SK-N-SH (cell line): ENCODE measurements at regions not wholly inside any gene's neighbourhood (a gene's known extent, or its start where the extent isn't known, plus 50 kb on each side); places are given as distances from the start of the nearest gene placed in this dataset.

ENCODE experiments used
- GABPA ChIP-seq: IDR thresholded peaks from 2 replicates; pipeline ENCODE4 v1.4.0; 2012; ENCODE audit warnings: low read depth, mild to moderate bottlenecking
- POLR2AphosphoS5 ChIP-seq: IDR thresholded peaks from 2 replicates; pipeline ENCODE4 v1.6.1; 2012; ENCODE audit warnings: low read depth, low read length
- RXRA ChIP-seq: IDR thresholded peaks from 2 replicates; pipeline ENCODE4 v1.4.0; 2012; ENCODE audit warnings: low read depth, mild to moderate bottlenecking, borderline replicate concordance
- TF ChIP-seq, protein P1 (sequence below): IDR thresholded peaks from 2 replicates; pipeline ENCODE4 v1.6.1; 2012; ENCODE audit warnings: mild to moderate bottlenecking, low read depth, low read length, moderate library complexity
- TF ChIP-seq, protein P2 (sequence below): fragments of 150-350 bp; IDR thresholded peaks from 2 replicates; pipeline ENCODE4 v1.6.1; 2017; ENCODE audit warnings: antibody characterized with exemption, low read length, low read depth, borderline replicate concordance
- TF ChIP-seq, protein P3 (sequence below): fragments of 200-600 bp; sonication (generic); IDR thresholded peaks from 2 replicates; pipeline ENCODE4 v1.6.1; 2017; ENCODE audit warnings: antibody characterized with exemption, mild to moderate bottlenecking, moderate library complexity

DNA sequence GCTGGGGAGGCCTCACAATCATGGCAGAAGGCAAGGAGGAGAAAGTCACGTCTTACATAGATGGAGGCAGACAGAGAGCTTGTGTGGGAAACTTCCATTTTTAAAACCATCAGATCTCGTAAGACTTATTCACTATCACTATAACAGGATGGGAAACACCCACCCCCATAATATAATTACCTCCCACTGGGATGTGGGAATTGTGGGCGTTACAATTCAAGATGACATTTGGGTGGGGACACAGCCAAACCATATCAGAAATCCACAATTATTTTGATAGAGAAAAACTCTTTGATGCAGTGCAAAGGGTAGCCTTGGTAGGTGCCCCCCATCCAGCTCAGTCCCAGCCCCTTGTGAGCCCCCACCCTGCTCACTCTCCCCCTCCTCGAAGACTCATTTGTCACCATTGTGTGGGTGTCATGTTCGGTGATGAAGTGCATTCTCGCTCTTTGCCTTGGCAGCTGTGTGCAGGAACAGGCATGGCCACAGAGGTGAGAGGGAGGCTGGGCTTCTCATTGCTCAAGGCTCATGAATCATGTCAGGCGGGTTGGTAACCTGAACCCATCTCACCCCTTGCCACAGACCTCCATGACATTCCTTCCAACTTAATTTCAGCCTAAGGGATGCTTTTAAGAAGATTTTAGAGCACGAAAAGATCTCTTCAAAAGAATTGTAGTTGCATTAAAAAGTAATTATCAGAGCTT is 75.9 kb downstream of the BUB3 start:
- TF ChIP-seq, protein P1, sequence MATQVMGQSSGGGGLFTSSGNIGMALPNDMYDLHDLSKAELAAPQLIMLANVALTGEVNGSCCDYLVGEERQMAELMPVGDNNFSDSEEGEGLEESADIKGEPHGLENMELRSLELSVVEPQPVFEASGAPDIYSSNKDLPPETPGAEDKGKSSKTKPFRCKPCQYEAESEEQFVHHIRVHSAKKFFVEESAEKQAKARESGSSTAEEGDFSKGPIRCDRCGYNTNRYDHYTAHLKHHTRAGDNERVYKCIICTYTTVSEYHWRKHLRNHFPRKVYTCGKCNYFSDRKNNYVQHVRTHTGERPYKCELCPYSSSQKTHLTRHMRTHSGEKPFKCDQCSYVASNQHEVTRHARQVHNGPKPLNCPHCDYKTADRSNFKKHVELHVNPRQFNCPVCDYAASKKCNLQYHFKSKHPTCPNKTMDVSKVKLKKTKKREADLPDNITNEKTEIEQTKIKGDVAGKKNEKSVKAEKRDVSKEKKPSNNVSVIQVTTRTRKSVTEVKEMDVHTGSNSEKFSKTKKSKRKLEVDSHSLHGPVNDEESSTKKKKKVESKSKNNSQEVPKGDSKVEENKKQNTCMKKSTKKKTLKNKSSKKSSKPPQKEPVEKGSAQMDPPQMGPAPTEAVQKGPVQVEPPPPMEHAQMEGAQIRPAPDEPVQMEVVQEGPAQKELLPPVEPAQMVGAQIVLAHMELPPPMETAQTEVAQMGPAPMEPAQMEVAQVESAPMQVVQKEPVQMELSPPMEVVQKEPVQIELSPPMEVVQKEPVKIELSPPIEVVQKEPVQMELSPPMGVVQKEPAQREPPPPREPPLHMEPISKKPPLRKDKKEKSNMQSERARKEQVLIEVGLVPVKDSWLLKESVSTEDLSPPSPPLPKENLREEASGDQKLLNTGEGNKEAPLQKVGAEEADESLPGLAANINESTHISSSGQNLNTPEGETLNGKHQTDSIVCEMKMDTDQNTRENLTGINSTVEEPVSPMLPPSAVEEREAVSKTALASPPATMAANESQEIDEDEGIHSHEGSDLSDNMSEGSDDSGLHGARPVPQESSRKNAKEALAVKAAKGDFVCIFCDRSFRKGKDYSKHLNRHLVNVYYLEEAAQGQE, result no peak
- TF ChIP-seq, protein P2, sequence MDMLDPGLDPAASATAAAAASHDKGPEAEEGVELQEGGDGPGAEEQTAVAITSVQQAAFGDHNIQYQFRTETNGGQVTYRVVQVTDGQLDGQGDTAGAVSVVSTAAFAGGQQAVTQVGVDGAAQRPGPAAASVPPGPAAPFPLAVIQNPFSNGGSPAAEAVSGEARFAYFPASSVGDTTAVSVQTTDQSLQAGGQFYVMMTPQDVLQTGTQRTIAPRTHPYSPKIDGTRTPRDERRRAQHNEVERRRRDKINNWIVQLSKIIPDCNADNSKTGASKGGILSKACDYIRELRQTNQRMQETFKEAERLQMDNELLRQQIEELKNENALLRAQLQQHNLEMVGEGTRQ, result no peak
- TF ChIP-seq GABPA (no peak), RXRA (no peak), POLR2AphosphoS5 (no peak)
- TF ChIP-seq, protein P3, sequence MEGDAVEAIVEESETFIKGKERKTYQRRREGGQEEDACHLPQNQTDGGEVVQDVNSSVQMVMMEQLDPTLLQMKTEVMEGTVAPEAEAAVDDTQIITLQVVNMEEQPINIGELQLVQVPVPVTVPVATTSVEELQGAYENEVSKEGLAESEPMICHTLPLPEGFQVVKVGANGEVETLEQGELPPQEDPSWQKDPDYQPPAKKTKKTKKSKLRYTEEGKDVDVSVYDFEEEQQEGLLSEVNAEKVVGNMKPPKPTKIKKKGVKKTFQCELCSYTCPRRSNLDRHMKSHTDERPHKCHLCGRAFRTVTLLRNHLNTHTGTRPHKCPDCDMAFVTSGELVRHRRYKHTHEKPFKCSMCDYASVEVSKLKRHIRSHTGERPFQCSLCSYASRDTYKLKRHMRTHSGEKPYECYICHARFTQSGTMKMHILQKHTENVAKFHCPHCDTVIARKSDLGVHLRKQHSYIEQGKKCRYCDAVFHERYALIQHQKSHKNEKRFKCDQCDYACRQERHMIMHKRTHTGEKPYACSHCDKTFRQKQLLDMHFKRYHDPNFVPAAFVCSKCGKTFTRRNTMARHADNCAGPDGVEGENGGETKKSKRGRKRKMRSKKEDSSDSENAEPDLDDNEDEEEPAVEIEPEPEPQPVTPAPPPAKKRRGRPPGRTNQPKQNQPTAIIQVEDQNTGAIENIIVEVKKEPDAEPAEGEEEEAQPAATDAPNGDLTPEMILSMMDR, result no peak
